GM20000 (cell line): ENCODE measurements at regions not wholly inside any gene's neighbourhood (a gene's known extent, or its start where the extent isn't known, plus 50 kb on each side); places are given as distances from the start of the nearest gene placed in this dataset.

Experiments
- DNase-seq: peaks from one replicate; pipeline ENCODE4 v3.0.0; 2012; ENCODE audit warnings: low spot score
- TF ChIP-seq, protein P1 (sequence below): IDR thresholded peaks from 2 replicates; pipeline ENCODE4 v1.5.1; 2012; ENCODE audit warnings: mild to moderate bottlenecking, control low read depth; ENCODE audit errors: extremely low read depth, missing control alignments

DNA sequence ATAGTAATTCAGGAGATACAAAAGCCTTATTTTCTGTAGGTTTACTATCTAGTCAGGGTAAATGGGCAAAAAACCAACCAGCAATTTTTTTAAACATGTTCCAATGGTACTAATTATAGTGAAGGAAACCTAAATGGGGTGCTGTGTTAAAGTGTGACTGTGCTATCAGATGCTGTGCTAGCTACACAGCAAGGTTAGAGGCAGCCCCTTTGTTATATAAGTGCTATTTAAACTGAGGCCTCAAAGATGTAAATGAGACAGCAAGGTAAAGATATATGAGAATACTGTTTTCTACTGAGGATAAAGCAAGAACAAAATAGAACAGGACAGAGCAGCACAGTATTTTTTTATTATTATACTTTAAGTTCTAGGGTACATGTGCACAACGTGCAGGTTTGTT lies 305.4 kb upstream of the RGS18 start:
- DNase-seq = no peak
- TF ChIP-seq, protein P1, sequence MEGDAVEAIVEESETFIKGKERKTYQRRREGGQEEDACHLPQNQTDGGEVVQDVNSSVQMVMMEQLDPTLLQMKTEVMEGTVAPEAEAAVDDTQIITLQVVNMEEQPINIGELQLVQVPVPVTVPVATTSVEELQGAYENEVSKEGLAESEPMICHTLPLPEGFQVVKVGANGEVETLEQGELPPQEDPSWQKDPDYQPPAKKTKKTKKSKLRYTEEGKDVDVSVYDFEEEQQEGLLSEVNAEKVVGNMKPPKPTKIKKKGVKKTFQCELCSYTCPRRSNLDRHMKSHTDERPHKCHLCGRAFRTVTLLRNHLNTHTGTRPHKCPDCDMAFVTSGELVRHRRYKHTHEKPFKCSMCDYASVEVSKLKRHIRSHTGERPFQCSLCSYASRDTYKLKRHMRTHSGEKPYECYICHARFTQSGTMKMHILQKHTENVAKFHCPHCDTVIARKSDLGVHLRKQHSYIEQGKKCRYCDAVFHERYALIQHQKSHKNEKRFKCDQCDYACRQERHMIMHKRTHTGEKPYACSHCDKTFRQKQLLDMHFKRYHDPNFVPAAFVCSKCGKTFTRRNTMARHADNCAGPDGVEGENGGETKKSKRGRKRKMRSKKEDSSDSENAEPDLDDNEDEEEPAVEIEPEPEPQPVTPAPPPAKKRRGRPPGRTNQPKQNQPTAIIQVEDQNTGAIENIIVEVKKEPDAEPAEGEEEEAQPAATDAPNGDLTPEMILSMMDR = no peak

DNA sequence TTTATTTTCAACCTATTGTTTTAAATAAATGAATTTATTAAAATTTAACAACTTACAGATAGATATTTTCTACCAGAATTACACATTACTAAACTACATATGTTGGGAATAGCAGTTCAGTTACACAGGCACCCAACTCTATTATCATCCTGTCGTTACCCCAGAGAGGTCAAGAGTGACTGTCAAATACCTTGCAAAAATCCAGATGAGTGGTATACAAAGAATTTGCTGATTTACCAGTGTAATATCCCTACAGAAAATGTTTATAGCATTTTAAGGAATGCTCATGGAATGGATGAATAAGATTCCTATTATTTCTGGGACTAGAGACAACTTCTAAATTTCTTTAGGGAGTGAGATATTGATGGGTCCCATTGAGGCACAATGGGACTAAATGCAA lies 300.7 kb upstream of the RGS18 start:
- TF ChIP-seq, protein P1 = no peak
- no peak for DNase-seq

DNA sequence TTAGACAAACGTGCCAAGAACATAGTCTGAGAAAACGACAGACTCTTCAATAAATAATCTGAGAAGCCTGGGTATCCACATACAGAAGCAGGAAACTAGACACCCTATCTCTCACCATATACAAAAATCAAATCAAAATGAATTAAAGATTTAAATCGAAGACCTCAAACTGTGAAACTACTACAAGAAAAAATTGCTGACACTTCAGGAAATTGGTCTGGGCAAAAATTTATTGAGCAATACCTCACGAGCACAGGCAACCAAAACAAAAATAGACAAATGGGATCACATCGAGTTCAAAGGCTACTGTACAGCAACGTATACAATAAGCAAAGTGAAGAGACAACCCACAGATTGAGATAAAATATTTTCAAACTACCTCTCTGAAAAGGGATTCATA lies 292.8 kb upstream of the RGS18 start:
- TF ChIP-seq, protein P1 = no peak
- DNase-seq = no peak

DNA sequence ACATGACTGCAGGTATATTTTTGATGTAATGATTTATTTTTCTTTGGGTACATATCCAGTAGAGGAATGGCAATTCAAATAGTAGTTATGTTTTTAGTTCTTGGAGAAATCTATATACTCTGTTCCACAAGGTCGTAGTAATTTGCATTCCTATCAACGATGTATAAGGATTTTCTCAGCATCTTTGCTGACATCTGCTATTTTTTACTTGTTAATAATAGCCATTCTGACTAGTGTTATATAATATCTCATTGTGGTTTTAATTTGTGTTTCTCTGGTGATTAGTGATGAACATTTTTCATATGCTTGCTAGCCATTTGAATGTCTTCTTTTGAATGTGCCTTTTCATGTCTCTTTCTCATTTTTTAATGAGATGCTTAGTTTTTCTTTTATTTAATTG lies 292.1 kb upstream of the RGS18 start:
- DNase-seq = no peak
- TF ChIP-seq, protein P1 = no peak

DNA sequence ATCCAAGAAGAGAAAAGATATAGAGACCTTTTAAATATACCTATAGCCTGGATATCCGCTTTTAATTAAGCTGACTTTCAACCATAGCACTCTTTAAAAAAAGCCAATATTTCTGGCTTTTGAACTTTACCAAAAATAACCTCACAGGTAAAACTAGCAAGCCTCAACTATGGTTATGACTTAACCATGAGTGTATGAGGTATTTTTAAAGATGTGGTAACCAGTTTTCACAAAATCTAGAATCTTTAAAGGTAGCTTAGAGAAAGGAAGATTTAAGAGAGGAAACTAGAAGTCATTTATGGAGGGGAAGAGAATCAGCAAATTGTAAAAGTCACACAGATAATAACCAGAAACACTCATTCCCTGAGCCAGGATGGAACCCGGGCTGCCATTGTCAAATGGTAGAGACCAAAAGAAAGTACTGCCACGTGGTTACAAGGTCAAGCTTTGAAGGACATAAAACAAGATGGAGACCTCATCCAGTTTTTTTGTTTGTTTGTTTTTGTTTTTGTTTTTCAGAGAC lies 288.4 kb upstream of the RGS18 start:
- no peak for DNase-seq
- TF ChIP-seq, protein P1 = no peak

DNA sequence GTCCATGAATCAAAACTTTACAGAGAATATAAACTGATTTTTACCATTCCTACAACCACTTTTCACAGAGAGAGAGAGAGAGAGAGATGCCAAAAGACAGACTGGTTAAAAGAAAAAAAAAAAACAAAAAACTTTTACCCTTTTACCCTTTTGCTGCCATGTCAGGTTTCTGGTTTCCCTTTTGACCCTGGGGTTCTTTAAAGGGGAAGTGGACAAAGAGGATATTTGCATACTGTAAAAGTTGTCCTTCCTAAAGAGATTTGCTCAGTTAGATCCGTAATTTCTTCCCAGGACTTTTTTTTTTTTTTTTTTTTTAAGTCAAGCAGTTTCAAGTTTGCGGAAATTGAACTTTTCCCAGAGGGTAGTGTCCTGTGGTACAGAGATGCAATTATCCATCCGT lies 287.8 kb upstream of the RGS18 start:
- no peak for DNase-seq
- TF ChIP-seq, protein P1 = no peak

DNA sequence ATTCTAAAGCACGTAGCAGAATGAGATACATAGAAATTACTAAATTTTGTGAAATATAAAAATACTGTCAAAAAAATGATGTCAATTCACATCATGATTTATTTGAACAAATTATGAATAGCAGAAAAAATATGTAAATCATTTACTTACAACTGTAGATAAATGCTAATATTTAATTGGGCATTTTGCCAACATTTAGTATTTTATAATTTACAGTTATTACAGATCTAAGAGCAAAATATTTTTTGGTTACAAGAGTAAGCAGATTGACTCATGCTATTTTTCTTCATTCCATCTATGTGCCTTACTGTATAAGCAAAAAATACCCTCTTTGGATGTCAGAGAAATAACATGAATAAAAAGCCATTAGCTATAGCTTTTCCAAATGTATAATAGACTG lies 282.3 kb upstream of the RGS18 start:
- DNase-seq = no peak
- TF ChIP-seq, protein P1 = no peak

DNA sequence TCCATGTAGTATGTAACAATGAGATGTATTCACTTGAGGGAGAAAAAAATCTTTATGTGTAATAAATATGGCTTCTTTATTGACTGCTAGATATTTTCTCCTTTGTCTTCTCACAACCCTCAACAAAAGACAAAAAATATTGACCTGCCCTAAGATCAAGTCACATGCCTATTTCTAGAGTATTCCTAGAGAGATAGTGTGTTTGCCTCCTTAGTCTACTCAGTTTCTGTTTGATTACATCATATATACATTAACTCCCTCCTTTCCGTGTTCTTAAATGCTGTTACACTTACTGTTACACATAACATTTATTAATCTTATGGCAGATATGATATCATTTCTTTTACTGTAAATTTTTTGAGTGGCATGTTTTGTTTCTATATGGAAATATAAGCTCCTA lies 281.6 kb upstream of the RGS18 start:
- TF ChIP-seq, protein P1 = no peak
- no peak for DNase-seq
